ENCODE measurements at regions not wholly inside any gene's neighbourhood (a gene's known extent, or its start where the extent isn't known, plus 50 kb on each side); places are given as distances from the start of the nearest gene placed in this dataset.
"Not testable (repeated sequence)": the region's sequence is repeated elsewhere in the genome, so short reads cannot be mapped to it uniquely, and the experiment has no call there.

DNA sequence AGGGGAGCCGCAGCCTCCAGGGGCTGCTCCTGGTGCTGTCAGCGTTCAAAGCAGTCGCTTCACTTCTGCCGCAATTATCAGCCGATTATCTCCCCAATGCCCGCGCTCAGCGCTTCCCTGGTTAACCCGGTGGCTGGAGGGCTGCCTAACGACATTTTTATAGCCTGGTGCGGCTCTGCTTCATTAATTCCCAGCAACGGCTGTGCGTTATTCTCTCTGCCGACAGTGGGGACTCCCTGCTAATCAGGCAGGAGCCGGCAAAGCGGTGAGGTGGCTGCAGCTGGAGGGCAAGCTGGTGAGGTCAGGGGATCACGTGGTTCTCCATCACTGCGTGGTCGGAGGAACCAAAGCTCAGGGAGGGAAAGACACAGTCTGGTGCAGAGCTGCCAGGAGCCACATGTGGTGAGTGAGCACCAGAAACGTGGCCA is 62.9 kb downstream of the GLRX5 start:
- DNase-seq (ENCODE audit: low spot score), result no peak

GRCh38 chr14:95601650-95602049 is 66.8 kb downstream of the GLRX5 start:
- no peak for DNase-seq (ENCODE audit: low spot score)

GRCh38 chr14:95603415-95603814 is 68.6 kb downstream of the GLRX5 start:
- DNase-seq (ENCODE audit: low spot score), result no peak

DNA sequence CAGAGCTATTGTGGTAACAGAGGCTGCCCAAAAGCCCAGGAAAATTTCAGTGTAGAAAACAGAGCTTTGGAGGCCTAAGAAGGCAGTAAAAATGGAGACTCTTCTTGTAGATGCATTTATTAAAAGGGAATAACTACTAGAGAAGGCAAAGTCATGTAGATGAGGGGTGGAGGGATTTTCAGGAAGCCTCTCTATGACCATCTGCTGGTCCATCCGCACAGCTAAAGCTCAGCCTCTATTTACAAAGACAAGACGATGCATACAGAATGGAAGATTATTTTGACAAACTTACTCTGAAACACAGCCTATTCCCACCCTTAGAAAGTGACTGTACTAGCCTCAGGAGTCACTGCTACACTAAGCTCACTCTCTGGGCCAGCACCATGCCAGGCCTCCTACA is 71.4 kb downstream of the GLRX5 start:
- no peak for DNase-seq (ENCODE audit: low spot score)

GRCh38 chr14:95608637-95609235 is 73.9 kb downstream of the GLRX5 start:
- DNase-seq (ENCODE audit: low spot score), result no peak

DNA sequence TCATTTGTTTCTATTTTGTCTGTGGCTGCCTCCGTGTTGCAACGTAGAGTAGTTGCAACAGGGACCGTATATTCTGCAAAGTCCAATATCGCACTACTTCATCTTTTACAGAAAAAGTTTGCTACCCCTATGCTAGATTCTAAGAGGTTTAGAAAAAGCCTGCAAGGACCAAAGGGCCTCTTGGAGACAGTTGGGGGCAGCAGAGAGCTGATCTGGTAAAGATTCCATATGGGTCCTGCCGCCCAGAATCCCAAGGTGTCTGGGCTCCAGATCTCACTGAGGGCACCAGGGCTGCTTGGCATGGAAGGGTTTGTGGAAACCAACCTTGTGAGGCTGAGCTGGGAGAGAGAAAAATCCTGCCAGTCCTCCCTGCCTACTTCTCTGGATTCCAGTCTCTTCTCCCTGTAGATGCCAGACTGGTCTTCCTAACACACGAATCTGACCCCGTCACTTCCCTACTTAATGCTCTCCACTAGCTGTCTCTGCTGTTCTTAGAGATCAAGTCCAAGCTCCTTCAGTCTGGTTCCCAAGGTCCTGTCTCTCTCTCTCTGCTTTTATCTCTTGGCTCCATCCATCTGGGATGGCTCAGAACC is 74.6 kb downstream of the GLRX5 start:
- DNase-seq (ENCODE audit: low spot score), result peak; percentile 52

DNA sequence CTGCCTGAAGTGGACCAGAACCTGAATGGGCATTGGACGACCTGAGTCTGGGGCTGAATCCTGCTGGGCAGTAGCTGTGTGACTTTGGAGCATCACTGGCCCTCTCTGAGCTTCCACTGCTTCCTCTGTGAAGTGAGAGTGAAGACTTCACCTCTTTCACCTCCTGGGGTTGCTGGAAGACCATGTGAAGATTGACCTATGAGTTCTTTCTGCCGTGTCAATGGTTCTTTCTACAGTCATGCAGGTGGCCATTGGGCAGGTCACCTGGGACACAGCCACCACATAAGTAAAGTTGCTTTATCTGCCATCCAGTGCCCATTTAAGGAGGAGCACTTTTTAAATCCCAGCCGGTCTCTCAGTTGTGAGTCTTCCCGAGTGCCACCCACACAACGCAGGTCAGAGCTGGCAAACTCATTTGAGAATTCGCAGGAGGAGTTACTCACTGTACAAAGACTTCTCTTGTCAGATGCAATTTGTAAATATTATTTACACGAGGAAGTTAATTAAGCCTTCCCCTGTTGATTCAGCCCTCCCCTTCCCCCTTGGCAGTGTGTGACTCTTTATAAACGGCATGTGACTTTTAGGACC is 74.8 kb upstream of the TCL1B start:
- peak; percentile 27 for DNase-seq (ENCODE audit: low spot score)

- peak; percentile 32 for DNase-seq (ENCODE audit: low spot score)
Observed at GRCh38 chr14:95614349-95614748, 71.9 kb upstream of the TCL1B start.

DNA sequence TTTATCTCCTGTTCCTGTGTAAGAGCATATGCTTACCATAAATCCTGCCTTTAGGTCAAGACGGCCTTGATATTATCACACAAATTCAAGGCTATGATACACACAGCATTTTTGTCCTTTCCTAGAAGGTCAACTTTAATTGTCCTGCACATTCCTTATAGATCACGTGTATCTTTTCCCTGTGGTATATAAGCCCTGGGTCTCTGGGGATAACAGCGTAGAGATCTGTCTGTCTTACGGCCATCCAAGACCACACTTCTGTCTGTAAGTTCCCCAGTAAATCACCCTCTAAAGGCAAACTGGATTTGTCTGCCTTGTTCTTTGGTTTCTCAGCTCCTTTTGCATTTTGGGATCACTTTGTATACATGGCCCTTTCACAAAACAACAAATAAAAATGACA is 69.5 kb upstream of the TCL1B start:
- DNase-seq (ENCODE audit: low spot score), result no peak

DNA sequence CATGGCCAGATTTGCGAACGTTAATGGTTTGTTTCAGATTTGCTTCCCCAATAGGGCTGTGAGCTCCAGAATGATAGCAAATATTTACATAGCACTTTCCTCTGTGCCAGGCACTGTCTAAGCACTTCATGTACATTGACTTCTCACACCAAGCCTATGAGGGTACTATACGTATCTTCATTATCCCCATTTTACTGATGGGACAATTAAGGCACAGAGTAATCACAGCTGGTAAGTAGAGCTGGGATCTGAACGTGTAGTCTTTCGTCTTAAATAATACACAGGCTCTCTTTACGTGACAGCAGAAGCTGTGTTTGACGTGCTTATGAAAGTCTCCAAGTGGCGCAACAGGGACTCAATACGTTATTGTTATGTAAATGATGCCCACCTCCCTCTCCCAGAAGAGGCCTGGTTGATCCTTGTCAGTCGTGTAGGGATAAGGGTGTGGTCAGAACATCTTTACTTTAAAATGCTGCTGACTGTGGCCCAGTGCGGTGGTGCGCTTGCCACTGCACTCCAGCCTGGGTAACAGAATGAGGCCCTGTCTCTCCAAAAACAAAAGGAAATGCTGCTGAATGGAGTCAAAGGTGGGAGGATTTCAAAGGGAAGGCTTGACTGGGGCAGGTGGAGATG is 66.3 kb upstream of the TCL1B start:
- no peak for DNase-seq (ENCODE audit: low spot score)

DNA sequence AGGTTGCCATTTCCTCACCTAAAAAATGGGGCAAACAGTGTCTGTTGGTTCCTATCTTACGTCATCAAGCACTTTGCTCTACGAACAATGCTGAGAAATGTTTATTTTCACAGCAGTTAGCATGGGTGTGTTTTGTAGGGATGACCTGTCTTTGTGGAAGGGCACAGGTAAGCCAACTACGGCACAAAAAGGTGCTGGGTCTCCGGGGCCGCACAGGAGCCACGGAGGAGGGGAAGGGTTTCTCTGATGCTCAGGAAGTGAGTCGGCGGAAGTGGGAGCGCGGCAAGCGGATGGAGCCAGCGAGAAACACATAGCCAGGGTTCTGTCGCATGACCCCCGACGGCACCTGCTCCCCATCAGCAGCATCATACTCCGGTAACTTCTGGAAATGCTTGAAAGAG is 65.6 kb upstream of the TCL1B start:
- peak; percentile 41 for DNase-seq (ENCODE audit: low spot score)

DNA sequence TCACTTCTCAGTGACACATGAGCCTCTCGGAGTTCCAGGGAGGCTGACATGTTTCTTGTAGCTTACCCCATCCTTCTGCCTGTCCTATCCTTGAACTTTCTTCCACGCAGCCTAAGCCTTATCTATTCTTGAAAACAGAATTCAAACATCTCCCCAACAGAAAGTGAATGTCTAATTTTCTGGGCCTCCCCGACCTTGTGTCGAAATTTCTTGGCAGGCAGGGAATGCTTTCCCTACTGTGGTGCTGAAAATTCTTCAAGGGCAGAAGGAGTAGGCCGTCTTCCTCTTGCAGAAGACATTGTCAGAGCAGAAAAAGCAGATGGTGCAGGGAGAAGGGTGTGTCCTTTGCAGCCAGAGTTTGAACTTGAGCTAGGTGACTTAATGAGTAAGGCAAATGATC is 63.0 kb upstream of the TCL1B start:
- no peak for DNase-seq (ENCODE audit: low spot score)

- DNase-seq (ENCODE audit: low spot score), result not testable (repeated sequence)
Observed at GRCh38 chr14:95625710-95626109, 60.5 kb upstream of the TCL1B start.

GRCh38 chr14:95635051-95635450 is 51.2 kb upstream of the TCL1B start:
- no peak for DNase-seq (ENCODE audit: low spot score)

Data from COLO829 (cell line).